AG10803 (cell line): ENCODE measurements at regions not wholly inside any gene's neighbourhood (a gene's known extent, or its start where the extent isn't known, plus 50 kb on each side); places are given as distances from the start of the nearest gene placed in this dataset.

ENCODE experiments used
- DNase-seq: peaks from one replicate; pipeline ENCODE4 v3.0.0; 2010; ENCODE audit warnings: low read depth
- H3K4me3 ChIP-seq: 2 replicates; pipeline ENCODE4 v1.5.1; 2011; ENCODE audit warnings: mild to moderate bottlenecking, low read length, control low read depth
- CTCF ChIP-seq: conservative IDR thresholded peaks from 2 replicates; pipeline ENCODE4 v1.5.1; 2011; ENCODE audit warnings: mild to moderate bottlenecking, low read length, control low read depth, inconsistent platforms

- peak; percentile 56 for DNase-seq
- no peak overlapping the region for H3K4me3 ChIP-seq
- TF ChIP-seq CTCF: no peak
These were observed 233.9 kb downstream of the RPS24 start for GRCh38 chr10:78267598-78267997.

GRCh38 chr10:78269060-78269459 is 235.4 kb downstream of the RPS24 start:
- TF ChIP-seq CTCF: no peak
- DNase-seq: no peak
- no peak overlapping the region for H3K4me3 ChIP-seq

GRCh38 chr10:78272329-78272728 is 238.7 kb downstream of the RPS24 start:
- no peak for TF ChIP-seq CTCF
- no peak for DNase-seq

GRCh38 chr10:78274491-78274890 is 240.8 kb downstream of the RPS24 start:
- TF ChIP-seq CTCF: no peak
- H3K4me3 ChIP-seq: no peak overlapping the region
- no peak for DNase-seq

More at GRCh38 chr10:78272329-78272728, 238.7 kb downstream of the RPS24 start:
- no peak overlapping the region for H3K4me3 ChIP-seq

- no peak for TF ChIP-seq CTCF
- H3K4me3 ChIP-seq: no peak overlapping the region
- no peak for DNase-seq
These were observed 242.5 kb downstream of the RPS24 start for GRCh38 chr10:78276139-78276538.

- DNase-seq: no peak
- no peak overlapping the region for H3K4me3 ChIP-seq
- no peak for TF ChIP-seq CTCF
These were observed 243.8 kb downstream of the RPS24 start for GRCh38 chr10:78277314-78278057.

GRCh38 chr10:78278058-78278404 is 244.4 kb downstream of the RPS24 start:
- no peak overlapping the region for H3K4me3 ChIP-seq
- DNase-seq: peak; percentile 86
- TF ChIP-seq CTCF: no peak
